ENCODE measurements at regions not wholly inside any gene's neighbourhood (a gene's known extent, or its start where the extent isn't known, plus 50 kb on each side); places are given as distances from the start of the nearest gene placed in this dataset.

GRCh38 chr6:85166114-85166741 lies 283.7 kb upstream of the NT5E start:
- TF ChIP-seq TEAD4 (IDR thresholded peaks at IDR 0.05) (no peak), EGR1 (IDR thresholded peaks at IDR 0.05) (no peak), CEBPB (IDR thresholded peaks at IDR 0.05) (no peak), USF1 (IDR thresholded peaks at IDR 0.05) (no peak), YY1 (IDR thresholded peaks at IDR 0.05; ENCODE audit: low read depth) (no peak), EP300 (IDR thresholded peaks at IDR 0.05; ENCODE audit: borderline replicate concordance) (no peak), ZBTB7A (IDR thresholded peaks at IDR 0.05; ENCODE audit: low read depth) (no peak), CREB1 (IDR thresholded peaks at IDR 0.05; ENCODE audit: low read depth) (no peak), RAD21 (IDR thresholded peaks at IDR 0.05; ENCODE audit: low read depth) (no peak), FOXM1 (IDR thresholded peaks at IDR 0.05; ENCODE audit: borderline replicate concordance, low read depth) (no peak), NFIC (IDR thresholded peaks at IDR 0.05) (no peak), TCF12 (IDR thresholded peaks at IDR 0.05; ENCODE audit: low read depth) (no peak), REST (IDR thresholded peaks at IDR 0.05; ENCODE audit: low read depth) (no peak), TAF1 (IDR thresholded peaks at IDR 0.05; ENCODE audit: low read depth) (no peak)
- TF ChIP-seq, protein P1, sequence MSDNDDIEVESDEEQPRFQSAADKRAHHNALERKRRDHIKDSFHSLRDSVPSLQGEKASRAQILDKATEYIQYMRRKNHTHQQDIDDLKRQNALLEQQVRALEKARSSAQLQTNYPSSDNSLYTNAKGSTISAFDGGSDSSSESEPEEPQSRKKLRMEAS (IDR thresholded peaks at IDR 0.05), result no peak

DNA sequence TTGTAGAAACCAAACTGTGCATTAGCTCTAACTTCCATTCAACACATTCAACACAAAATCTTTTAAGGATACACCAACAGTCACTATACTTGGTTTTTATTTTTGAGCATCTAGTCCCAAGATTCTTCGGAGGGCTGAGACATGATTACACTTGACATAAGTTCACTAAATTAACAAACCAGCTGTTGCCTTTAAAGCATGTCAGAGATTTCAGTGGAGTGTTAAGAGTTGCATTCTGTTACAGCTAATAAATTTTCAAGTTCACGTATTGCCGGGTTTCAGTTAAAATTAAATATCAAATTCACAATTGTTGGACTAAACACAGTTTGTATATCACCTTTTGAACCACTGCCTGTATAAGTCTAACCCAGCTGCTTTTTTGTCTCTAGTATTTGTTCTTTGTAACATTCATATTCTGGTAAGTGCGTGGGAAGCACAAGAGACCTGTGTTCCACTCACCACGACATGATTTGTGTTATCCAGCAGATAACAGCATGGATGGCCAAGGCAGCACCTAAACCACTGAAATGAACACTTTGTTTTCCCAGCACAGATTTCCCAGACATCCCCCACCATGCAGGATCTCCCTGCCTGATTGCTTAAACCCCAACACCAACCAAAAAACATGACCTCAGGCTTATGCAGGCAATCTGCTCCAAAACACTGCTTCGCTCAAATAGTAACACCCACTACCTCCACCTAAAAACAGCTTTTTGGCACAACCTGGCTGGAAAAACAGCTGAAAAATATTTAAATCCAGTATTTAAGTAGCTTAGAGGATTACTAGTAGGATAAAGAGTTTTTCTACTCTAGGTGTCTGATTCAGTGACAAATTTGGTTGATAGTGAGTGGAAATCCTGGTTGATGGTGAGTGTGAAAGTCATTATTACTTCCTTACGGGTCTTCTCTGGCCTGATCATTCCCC lies 286.5 kb upstream of the NT5E start:
- TF ChIP-seq TCF12 (IDR thresholded peaks at IDR 0.05; ENCODE audit: low read depth) (no peak), FOXM1 (IDR thresholded peaks at IDR 0.05; ENCODE audit: borderline replicate concordance, low read depth) (no peak), CREB1 (IDR thresholded peaks at IDR 0.05; ENCODE audit: low read depth) (no peak), ZBTB7A (IDR thresholded peaks at IDR 0.05; ENCODE audit: low read depth) (no peak), EGR1 (IDR thresholded peaks at IDR 0.05) (no peak), RAD21 (IDR thresholded peaks at IDR 0.05; ENCODE audit: low read depth) (no peak), USF1 (IDR thresholded peaks at IDR 0.05) (no peak), CEBPB (IDR thresholded peaks at IDR 0.05) (no peak), EP300 (IDR thresholded peaks at IDR 0.05; ENCODE audit: borderline replicate concordance) (no peak), TAF1 (IDR thresholded peaks at IDR 0.05; ENCODE audit: low read depth) (no peak), REST (IDR thresholded peaks at IDR 0.05; ENCODE audit: low read depth) (no peak), YY1 (IDR thresholded peaks at IDR 0.05; ENCODE audit: low read depth) (no peak)
- TF ChIP-seq, protein P1 (IDR thresholded peaks at IDR 0.05), result no peak

- no peak for TF ChIP-seq RAD21 (IDR thresholded peaks at IDR 0.05; ENCODE audit: low read depth)
- TF ChIP-seq EP300 (IDR thresholded peaks at IDR 0.05; ENCODE audit: borderline replicate concordance), result no peak
- no peak for TF ChIP-seq TEAD4 (IDR thresholded peaks at IDR 0.05)
- TF ChIP-seq FOXM1 (IDR thresholded peaks at IDR 0.05; ENCODE audit: borderline replicate concordance, low read depth), result no peak
- TF ChIP-seq USF1 (IDR thresholded peaks at IDR 0.05), result no peak
- no peak for TF ChIP-seq YY1 (IDR thresholded peaks at IDR 0.05; ENCODE audit: low read depth)
- TF ChIP-seq TAF1 (IDR thresholded peaks at IDR 0.05; ENCODE audit: low read depth), result no peak
- no peak for TF ChIP-seq NFIC (IDR thresholded peaks at IDR 0.05)
- no peak for TF ChIP-seq CREB1 (IDR thresholded peaks at IDR 0.05; ENCODE audit: low read depth)
- TF ChIP-seq ZBTB7A (IDR thresholded peaks at IDR 0.05; ENCODE audit: low read depth), result no peak
- no peak for TF ChIP-seq TCF12 (IDR thresholded peaks at IDR 0.05; ENCODE audit: low read depth)
- TF ChIP-seq REST (IDR thresholded peaks at IDR 0.05; ENCODE audit: low read depth), result no peak
- TF ChIP-seq CEBPB (IDR thresholded peaks at IDR 0.05), result no peak
- TF ChIP-seq, protein P1 (IDR thresholded peaks at IDR 0.05), result no peak
- no peak for TF ChIP-seq EGR1 (IDR thresholded peaks at IDR 0.05)
These were observed 292.6 kb upstream of the NT5E start for GRCh38 chr6:85157311-85157710.

Data from Ishikawa (cell line).